OCI-LY1 (cell line): ENCODE measurements at regions not wholly inside any gene's neighbourhood (a gene's known extent, or its start where the extent isn't known, plus 50 kb on each side); places are given as distances from the start of the nearest gene placed in this dataset.
"Not testable (repeated sequence)": the region's sequence is repeated elsewhere in the genome, so short reads cannot be mapped to it uniquely, and the experiment has no call there.

Source experiments
- CTCF ChIP-seq: fragments of 200-600 bp; sonication (generic), shearing (Covaris generic); IDR thresholded peaks from 2 replicates; pipeline ENCODE4 v1.5.1; 2017; ENCODE audit warnings: mild to moderate bottlenecking, antibody characterized with exemption, low read length, moderate library complexity, mixed read lengths
- EZH2 ChIP-seq: fragments of 200-600 bp; sonication (generic), shearing (Covaris generic); IDR thresholded peaks from 2 replicates; pipeline ENCODE4 v1.8.0; 2017; ENCODE audit warnings: borderline replicate concordance, mixed run types, mild to moderate bottlenecking, antibody characterized with exemption, low read length, moderate library complexity, mixed read lengths

GRCh38 chr2:7390311-7390710 is 473.1 kb downstream of the RNF144A start:
- TF ChIP-seq CTCF, EZH2: not testable (repeated sequence)
